ENCODE measurements at regions not wholly inside any gene's neighbourhood (a gene's known extent, or its start where the extent isn't known, plus 50 kb on each side); places are given as distances from the start of the nearest gene placed in this dataset.
"Not testable (repeated sequence)": the region's sequence is repeated elsewhere in the genome, so short reads cannot be mapped to it uniquely, and the experiment has no call there.

DNA sequence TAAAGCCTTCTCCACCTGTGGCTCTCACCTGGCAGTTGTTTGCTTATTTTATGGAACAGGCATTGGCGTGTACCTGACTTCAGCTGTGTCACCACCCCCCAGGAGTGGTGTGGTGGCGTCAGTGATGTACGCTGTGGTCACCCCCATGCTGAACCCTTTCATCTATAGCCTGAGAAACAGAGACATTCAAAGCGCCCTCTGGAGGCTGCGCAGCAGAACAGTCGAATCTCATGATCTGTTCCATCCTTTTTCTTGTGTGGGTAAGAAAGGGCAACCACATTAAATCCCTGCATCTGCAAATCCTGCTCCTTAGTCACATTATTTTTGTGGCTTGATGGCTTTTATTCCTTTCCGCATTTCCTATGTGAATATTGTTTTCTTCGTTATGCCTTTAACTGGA lies 672.8 kb upstream of the PCDH9 start:
- TF ChIP-seq, protein P1, sequence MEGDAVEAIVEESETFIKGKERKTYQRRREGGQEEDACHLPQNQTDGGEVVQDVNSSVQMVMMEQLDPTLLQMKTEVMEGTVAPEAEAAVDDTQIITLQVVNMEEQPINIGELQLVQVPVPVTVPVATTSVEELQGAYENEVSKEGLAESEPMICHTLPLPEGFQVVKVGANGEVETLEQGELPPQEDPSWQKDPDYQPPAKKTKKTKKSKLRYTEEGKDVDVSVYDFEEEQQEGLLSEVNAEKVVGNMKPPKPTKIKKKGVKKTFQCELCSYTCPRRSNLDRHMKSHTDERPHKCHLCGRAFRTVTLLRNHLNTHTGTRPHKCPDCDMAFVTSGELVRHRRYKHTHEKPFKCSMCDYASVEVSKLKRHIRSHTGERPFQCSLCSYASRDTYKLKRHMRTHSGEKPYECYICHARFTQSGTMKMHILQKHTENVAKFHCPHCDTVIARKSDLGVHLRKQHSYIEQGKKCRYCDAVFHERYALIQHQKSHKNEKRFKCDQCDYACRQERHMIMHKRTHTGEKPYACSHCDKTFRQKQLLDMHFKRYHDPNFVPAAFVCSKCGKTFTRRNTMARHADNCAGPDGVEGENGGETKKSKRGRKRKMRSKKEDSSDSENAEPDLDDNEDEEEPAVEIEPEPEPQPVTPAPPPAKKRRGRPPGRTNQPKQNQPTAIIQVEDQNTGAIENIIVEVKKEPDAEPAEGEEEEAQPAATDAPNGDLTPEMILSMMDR (IDR thresholded peaks at IDR 0.05) = not testable (repeated sequence)
- not testable (repeated sequence) for TF ChIP-seq POLR2A, POLR2AphosphoS5 (IDR thresholded peaks at IDR 0.05)
